Mesothelial cell of epicardium (in vitro differentiated cells): ENCODE measurements at regions not wholly inside any gene's neighbourhood (a gene's known extent, or its start where the extent isn't known, plus 50 kb on each side); places are given as distances from the start of the nearest gene placed in this dataset.
"Not testable (repeated sequence)": the region's sequence is repeated elsewhere in the genome, so short reads cannot be mapped to it uniquely, and the experiment has no call there.

ENCODE experiments used
- DNase-seq, 2 experiments: peaks; one replicate each; pipeline ENCODE4 v3.0.0; 2021; ENCODE audit warnings: low spot score in 2 of 2; ENCODE audit not compliant: unreplicated experiment in 2 of 2
- H3K27ac Mint-ChIP-seq: 2 replicates; pipeline ENCODE4 v1.8.0; 2021; ENCODE audit warnings: mixed read lengths
- H3K27me3 Mint-ChIP-seq: 2 replicates; pipeline ENCODE4 v1.8.0; 2021; ENCODE audit warnings: low read depth, mixed read lengths
- H3K36me3 Mint-ChIP-seq: 2 replicates; pipeline ENCODE4 v1.8.0; 2021; ENCODE audit warnings: mixed read lengths
- H3K4me1 Mint-ChIP-seq: 2 replicates; pipeline ENCODE4 v1.8.0; 2021; ENCODE audit warnings: mixed read lengths
- H3K4me3 Mint-ChIP-seq: 2 replicates; pipeline ENCODE4 v1.8.0; 2021; ENCODE audit warnings: mild to moderate bottlenecking, moderate library complexity, mixed read lengths
- H3K9me3 Mint-ChIP-seq: 2 replicates; pipeline ENCODE4 v1.8.0; 2021; ENCODE audit warnings: mixed read lengths
- CTCF ChIP-seq: fragments of 200-600 bp; sonication (generic); IDR thresholded peaks from one replicate; pipeline ENCODE4 v1.5.0; 2021; ENCODE audit warnings: antibody characterized with exemption; ENCODE audit not compliant: unreplicated experiment

GRCh38 chr16:11413907-11414595, 68.8 kb downstream of the RMI2 start:
- peaks cover 5% of the 10 kb centered on the region for H3K4me1 Mint-ChIP-seq
- no peaks in the 10 kb centered on the region for H3K27me3 Mint-ChIP-seq
- no peak overlapping the region for H3K4me3 Mint-ChIP-seq
- no peaks in the 10 kb centered on the region for H3K36me3 Mint-ChIP-seq
- no peak for TF ChIP-seq CTCF
- H3K27ac Mint-ChIP-seq: no peak overlapping the region
- no peaks in the 10 kb centered on the region for H3K9me3 Mint-ChIP-seq
- DNase-seq: no peak

- no peak for TF ChIP-seq CTCF
- no peaks in the 10 kb centered on the region for H3K27me3 Mint-ChIP-seq
- H3K9me3 Mint-ChIP-seq: no peaks in the 10 kb centered on the region
- H3K4me3 Mint-ChIP-seq: no peak overlapping the region
- no peaks in the 10 kb centered on the region for H3K4me1 Mint-ChIP-seq
- H3K36me3 Mint-ChIP-seq: no peaks in the 10 kb centered on the region
- H3K27ac Mint-ChIP-seq: no peak overlapping the region
- DNase-seq: no peak
Observed at GRCh38 chr16:11414815-11415775, 69.8 kb downstream of the RMI2 start.

- no peak for TF ChIP-seq CTCF
- Mint-ChIP-seq H3K4me3 (no peak overlapping the region), H3K9me3 (no peaks in the 10 kb centered on the region), H3K27me3 (no peaks in the 10 kb centered on the region), H3K4me1 (no peaks in the 10 kb centered on the region), H3K36me3 (no peaks in the 10 kb centered on the region), H3K27ac (no peak overlapping the region)
- DNase-seq: no peak
Observed at GRCh38 chr16:11416228-11417001, 71.2 kb downstream of the RMI2 start.

GRCh38 chr16:11417487-11417886, 72.2 kb downstream of the RMI2 start:
- TF ChIP-seq CTCF: no peak
- DNase-seq: no peak
- Mint-ChIP-seq H3K4me3 (no peak overlapping the region), H3K9me3 (no peaks in the 10 kb centered on the region), H3K4me1 (no peaks in the 10 kb centered on the region), H3K36me3 (no peaks in the 10 kb centered on the region), H3K27me3 (no peaks in the 10 kb centered on the region), H3K27ac (no peak overlapping the region)

- no peak overlapping the region for H3K4me3 Mint-ChIP-seq
- H3K27me3 Mint-ChIP-seq: no peaks in the 10 kb centered on the region
- no peak for TF ChIP-seq CTCF
- no peaks in the 10 kb centered on the region for H3K9me3 Mint-ChIP-seq
- H3K36me3 Mint-ChIP-seq: no peaks in the 10 kb centered on the region
- H3K4me1 Mint-ChIP-seq: no peaks in the 10 kb centered on the region
- no peak overlapping the region for H3K27ac Mint-ChIP-seq
- no peak for DNase-seq
Observed at GRCh38 chr16:11418506-11418905, 73.2 kb downstream of the RMI2 start.

- H3K27ac Mint-ChIP-seq, H3K36me3 Mint-ChIP-seq, H3K9me3 Mint-ChIP-seq, DNase-seq, H3K4me3 Mint-ChIP-seq, H3K4me1 Mint-ChIP-seq, H3K27me3 Mint-ChIP-seq: not testable (repeated sequence)
Observed at GRCh38 chr16:11420067-11420466, 74.8 kb downstream of the RMI2 start.
